ENCODE measurements at regions not wholly inside any gene's neighbourhood (a gene's known extent, or its start where the extent isn't known, plus 50 kb on each side); places are given as distances from the start of the nearest gene placed in this dataset.
"Not testable (repeated sequence)": the region's sequence is repeated elsewhere in the genome, so short reads cannot be mapped to it uniquely, and the experiment has no call there.

- TF ChIP-seq EZH2phosphoT487 (conservative IDR thresholded peaks at IDR 0.05; ENCODE audit: low read length) = no peak
- TF ChIP-seq CTCF (IDR thresholded peaks at IDR 0.05; ENCODE audit: insufficient read depth, low read length, poor library complexity, severe bottlenecking) = no peak
- Histone ChIP-seq H3K36me3 (ENCODE audit: low read length) (no peaks in the 10 kb centered on the region), H3K27me3 (ENCODE audit: low read length) (no peaks in the 10 kb centered on the region), H3F3A (ENCODE audit: insufficient read depth) (no peaks in the 10 kb centered on the region), H4K20me1 (ENCODE audit: low read depth, low read length) (no peaks in the 10 kb centered on the region), H2AFZ (ENCODE audit: low read depth, low read length, severe bottlenecking) (no peak overlapping the region), H3K9me3 (ENCODE audit: insufficient read depth, low read length) (no peaks in the 10 kb centered on the region), H3K9me2 (replicated peaks; ENCODE audit: insufficient read depth, low read length) (no peaks in the 10 kb centered on the region), H3K4me3 (ENCODE audit: insufficient read depth, low read length, poor library complexity, severe bottlenecking) (no peak overlapping the region), H3K79me2 (ENCODE audit: insufficient read depth, low read length) (no peaks in the 10 kb centered on the region), H3K4me2 (ENCODE audit: low read depth, low read length, poor library complexity, severe bottlenecking) (no peak overlapping the region), H3K27ac (ENCODE audit: low read depth, low read length) (no peak overlapping the region), H3K9ac (ENCODE audit: low read length) (no peak overlapping the region)
Measured at GRCh38 chr15:46088486-46089445, 453.9 kb downstream of the SQOR start.

- Histone ChIP-seq H3K4me3 (ENCODE audit: insufficient read depth, low read length, poor library complexity, severe bottlenecking) (no peak overlapping the region), H3K27ac (ENCODE audit: low read depth, low read length) (no peak overlapping the region), H3K79me2 (ENCODE audit: insufficient read depth, low read length) (no peaks in the 10 kb centered on the region), H4K20me1 (ENCODE audit: low read depth, low read length) (no peaks in the 10 kb centered on the region), H3K27me3 (ENCODE audit: low read length) (no peaks in the 10 kb centered on the region), H3K9ac (ENCODE audit: low read length) (no peak overlapping the region), H2AFZ (ENCODE audit: low read depth, low read length, severe bottlenecking) (no peak overlapping the region), H3K9me2 (replicated peaks; ENCODE audit: insufficient read depth, low read length) (no peaks in the 10 kb centered on the region), H3K9me3 (ENCODE audit: insufficient read depth, low read length) (no peaks in the 10 kb centered on the region), H3K36me3 (ENCODE audit: low read length) (no peaks in the 10 kb centered on the region), H3K4me2 (ENCODE audit: low read depth, low read length, poor library complexity, severe bottlenecking) (no peak overlapping the region), H3F3A (ENCODE audit: insufficient read depth) (no peaks in the 10 kb centered on the region)
- TF ChIP-seq CTCF (IDR thresholded peaks at IDR 0.05; ENCODE audit: insufficient read depth, low read length, poor library complexity, severe bottlenecking) = no peak
- TF ChIP-seq EZH2phosphoT487 (conservative IDR thresholded peaks at IDR 0.05; ENCODE audit: low read length) = no peak
Measured at GRCh38 chr15:46089467-46089935, 454.7 kb downstream of the SQOR start.

- Histone ChIP-seq H2AFZ (ENCODE audit: low read depth, low read length, severe bottlenecking) (no peak overlapping the region), H3K27ac (ENCODE audit: low read depth, low read length) (no peak overlapping the region), H3K9me3 (ENCODE audit: insufficient read depth, low read length) (no peaks in the 10 kb centered on the region), H3K27me3 (ENCODE audit: low read length) (no peaks in the 10 kb centered on the region), H3K4me3 (ENCODE audit: insufficient read depth, low read length, poor library complexity, severe bottlenecking) (no peak overlapping the region), H3K36me3 (ENCODE audit: low read length) (no peaks in the 10 kb centered on the region), H3K79me2 (ENCODE audit: insufficient read depth, low read length) (no peaks in the 10 kb centered on the region), H3K9me2 (replicated peaks; ENCODE audit: insufficient read depth, low read length) (no peaks in the 10 kb centered on the region), H3K4me2 (ENCODE audit: low read depth, low read length, poor library complexity, severe bottlenecking) (no peak overlapping the region), H3F3A (ENCODE audit: insufficient read depth) (no peaks in the 10 kb centered on the region), H3K9ac (ENCODE audit: low read length) (no peak overlapping the region), H4K20me1 (ENCODE audit: low read depth, low read length) (no peaks in the 10 kb centered on the region)
- TF ChIP-seq CTCF (IDR thresholded peaks at IDR 0.05; ENCODE audit: insufficient read depth, low read length, poor library complexity, severe bottlenecking) (peak; percentile 48), EZH2phosphoT487 (conservative IDR thresholded peaks at IDR 0.05; ENCODE audit: low read length) (no peak)
Measured at GRCh38 chr15:46091860-46092450, 457.1 kb downstream of the SQOR start.

GRCh38 chr15:46098006-46098405 is 463.2 kb downstream of the SQOR start:
- H3K4me2 ChIP-seq (ENCODE audit: low read depth, low read length, poor library complexity, severe bottlenecking); H3K9me3 ChIP-seq (ENCODE audit: insufficient read depth, low read length); H3K9me2 ChIP-seq (replicated peaks; ENCODE audit: insufficient read depth, low read length); H3K27ac ChIP-seq (ENCODE audit: low read depth, low read length); H2AFZ ChIP-seq (ENCODE audit: low read depth, low read length, severe bottlenecking); H3K9ac ChIP-seq (ENCODE audit: low read length); H3K36me3 ChIP-seq (ENCODE audit: low read length); H3K4me3 ChIP-seq (ENCODE audit: insufficient read depth, low read length, poor library complexity, severe bottlenecking); H3K27me3 ChIP-seq (ENCODE audit: low read length); H3F3A ChIP-seq (ENCODE audit: insufficient read depth); H4K20me1 ChIP-seq (ENCODE audit: low read depth, low read length); H3K79me2 ChIP-seq (ENCODE audit: insufficient read depth, low read length): not testable (repeated sequence)

Measured in SU-DHL-6 (cell line).